CD4-positive, alpha-beta T cell (primary cell): ENCODE measurements at regions not wholly inside any gene's neighbourhood (a gene's known extent, or its start where the extent isn't known, plus 50 kb on each side); places are given as distances from the start of the nearest gene placed in this dataset.

Source experiments
- ATAC-seq: fragments of 200-7000 bp; cut with Tn5 transposase; one replicate; pipeline ENCODE4 v1.10.0; 2022; ENCODE audit warnings: mild to moderate bottlenecking; ENCODE audit not compliant: poor library complexity
- CTCF ChIA-PET: fragments of 350-600 bp; sonication (Branson Sonifier 250); formaldehyde crosslinking; loops from one replicate; lab custom pipeline; 2021; ENCODE audit warnings: antibody characterized with exemption, inconsistent platforms; lab: Charles Lee
- POLR2A ChIA-PET: fragments of 350-600 bp; sonication (Branson Sonifier 250); formaldehyde crosslinking; loops from one replicate; lab custom pipeline; 2021; ENCODE audit warnings: antibody characterized with exemption, inconsistent platforms; lab: Charles Lee
- DNase-seq, 14 experiments: peaks; one replicate each; pipeline ENCODE4 v3.0.0-alpha.2; 2013 to 2020; ENCODE audit warnings: mixed read lengths in 2 of 14
- H3K27ac ChIP-seq, 2 donors: one replicate each; pipeline versions ENCODE4 v1.5.1 to v1.7.0; 2013; ENCODE audit warnings: low read length in 2 of 2, low read depth in 1 of 2, mild to moderate bottlenecking in 1 of 2
- H3K27me3 ChIP-seq, 2 experiments: 1 replicate in 1 of 2; 2 replicates in 1 of 2; pipeline versions ENCODE4 v1.6.1 to v1.7.0; 2013; ENCODE audit warnings: low read length in 2 of 2, control low read depth in 1 of 2, mild to moderate bottlenecking in 1 of 2, moderate library complexity in 1 of 2; ENCODE audit not compliant: insufficient read depth in 2 of 2, control insufficient read depth in 1 of 2
- H3K36me3 ChIP-seq: one replicate; pipeline ENCODE4 v1.6.1; 2013; ENCODE audit warnings: low read length, control low read depth; ENCODE audit not compliant: insufficient read depth
- H3K4me1 ChIP-seq: one replicate; pipeline ENCODE4 v1.6.1; 2013; ENCODE audit warnings: low read length, control low read depth; ENCODE audit not compliant: insufficient read depth
- H3K4me3 ChIP-seq: one replicate; pipeline ENCODE4 v1.5.1; 2013; ENCODE audit warnings: mild to moderate bottlenecking, low read length, moderate library complexity
- H3K9me3 ChIP-seq, 2 experiments: 1 replicate in 1 of 2; 2 replicates in 1 of 2; pipeline versions ENCODE4 v1.6.1 to v1.7.0; 2013; ENCODE audit warnings: low read length in 2 of 2, mild to moderate bottlenecking in 2 of 2, control low read depth in 1 of 2, moderate library complexity in 1 of 2; ENCODE audit not compliant: control insufficient read depth in 1 of 2, insufficient read depth in 1 of 2
- H3K27ac Mint-ChIP-seq: one replicate; pipeline ENCODE4 v1.8.0; 2020; ENCODE audit warnings: mixed read lengths
- H3K27me3 Mint-ChIP-seq: one replicate; pipeline ENCODE4 v1.8.0; 2021; ENCODE audit warnings: mixed read lengths
- H3K36me3 Mint-ChIP-seq: one replicate; pipeline ENCODE4 v1.8.0; 2021; ENCODE audit warnings: low read depth, mixed read lengths
- H3K4me1 Mint-ChIP-seq: one replicate; pipeline ENCODE4 v1.8.0; 2021; ENCODE audit warnings: low read depth, mixed read lengths
- H3K4me3 Mint-ChIP-seq: one replicate; pipeline ENCODE4 v1.8.0; 2020; ENCODE audit warnings: mild to moderate bottlenecking, mixed read lengths
- H3K9me3 Mint-ChIP-seq: one replicate; pipeline ENCODE4 v1.8.0; 2020; ENCODE audit warnings: mixed read lengths
- intact Hi-C, 2 experiments: fragments of 100-400 bp; cut with DNase I in 1 of 2; cut with micrococcal nuclease in 1 of 2; formaldehyde crosslinking; loops; one replicate each; pipeline versions ENCODE4 v1.15.1 to v1.9.0; 2023 to 2025; cut with DNase I, micrococcal nuclease
- TF ChIP-seq, protein P1 (sequence below): fragments of 200-600 bp; IDR thresholded peaks from one replicate; pipeline ENCODE4 v1.8.0; 2022; ENCODE audit warnings: antibody characterized with exemption, mild to moderate bottlenecking

DNA sequence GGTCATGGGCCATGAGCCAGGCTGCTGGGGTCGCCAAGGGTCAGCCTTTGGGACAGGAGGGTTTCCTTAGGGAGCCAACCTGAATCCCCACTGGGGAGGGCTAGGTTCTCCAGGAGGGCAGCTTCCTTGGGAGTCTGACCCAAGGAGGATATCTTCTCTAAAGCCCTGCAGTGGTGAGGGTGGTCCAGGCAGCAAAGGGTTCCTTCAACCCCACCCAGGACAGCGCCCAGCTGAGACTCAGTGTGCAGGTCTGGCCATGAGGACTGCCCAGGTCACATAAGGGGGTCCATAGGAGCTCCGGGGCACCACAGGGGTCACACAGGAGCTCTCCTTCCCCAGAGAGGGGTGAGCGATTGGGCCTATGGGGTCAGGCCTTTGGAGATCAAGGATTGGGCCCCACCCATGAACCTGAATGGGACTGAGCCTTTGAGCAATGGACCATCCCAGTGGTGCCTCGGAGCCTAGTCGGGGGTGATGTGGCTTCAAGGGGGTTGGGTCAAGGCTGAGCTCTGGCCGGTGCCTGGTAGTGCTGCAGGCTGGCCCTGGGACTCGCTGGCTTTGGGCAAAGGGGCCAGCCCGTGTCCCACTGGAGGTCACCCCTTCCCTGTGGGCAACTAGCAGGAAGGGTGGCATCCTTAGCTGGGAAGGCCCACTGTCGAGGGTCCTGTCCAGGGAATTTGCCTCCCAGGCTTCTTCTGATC is 216.5 kb downstream of the SNRPN start:
- ATAC-seq (no peak), DNase-seq (peak in 2 of 14 experiments; percentile 4 to 24)
- no peaks in the 10 kb centered on the region for H3K36me3 ChIP-seq
- H3K27me3 ChIP-seq = no peaks in the 10 kb centered on the region
- no peaks in the 10 kb centered on the region for H3K4me1 Mint-ChIP-seq
- ChIA-PET POLR2A (no interaction called here), CTCF (no interaction called here)
- no peaks in the 10 kb centered on the region for H3K27me3 Mint-ChIP-seq
- peaks cover 9% of the 10 kb centered on the region for H3K36me3 Mint-ChIP-seq
- peaks cover 9% of the 10 kb centered on the region for H3K9me3 Mint-ChIP-seq
- H3K9me3 ChIP-seq = peaks cover 38 to 74% of the 10 kb centered on the region in 2 experiments
- H3K27ac Mint-ChIP-seq = no peak overlapping the region
- no peak overlapping the region for H3K4me3 Mint-ChIP-seq
- H3K27ac ChIP-seq = no peak overlapping the region
- no peak overlapping the region for H3K4me3 ChIP-seq
- TF ChIP-seq, protein P1, sequence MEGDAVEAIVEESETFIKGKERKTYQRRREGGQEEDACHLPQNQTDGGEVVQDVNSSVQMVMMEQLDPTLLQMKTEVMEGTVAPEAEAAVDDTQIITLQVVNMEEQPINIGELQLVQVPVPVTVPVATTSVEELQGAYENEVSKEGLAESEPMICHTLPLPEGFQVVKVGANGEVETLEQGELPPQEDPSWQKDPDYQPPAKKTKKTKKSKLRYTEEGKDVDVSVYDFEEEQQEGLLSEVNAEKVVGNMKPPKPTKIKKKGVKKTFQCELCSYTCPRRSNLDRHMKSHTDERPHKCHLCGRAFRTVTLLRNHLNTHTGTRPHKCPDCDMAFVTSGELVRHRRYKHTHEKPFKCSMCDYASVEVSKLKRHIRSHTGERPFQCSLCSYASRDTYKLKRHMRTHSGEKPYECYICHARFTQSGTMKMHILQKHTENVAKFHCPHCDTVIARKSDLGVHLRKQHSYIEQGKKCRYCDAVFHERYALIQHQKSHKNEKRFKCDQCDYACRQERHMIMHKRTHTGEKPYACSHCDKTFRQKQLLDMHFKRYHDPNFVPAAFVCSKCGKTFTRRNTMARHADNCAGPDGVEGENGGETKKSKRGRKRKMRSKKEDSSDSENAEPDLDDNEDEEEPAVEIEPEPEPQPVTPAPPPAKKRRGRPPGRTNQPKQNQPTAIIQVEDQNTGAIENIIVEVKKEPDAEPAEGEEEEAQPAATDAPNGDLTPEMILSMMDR = no peak
- no peaks in the 10 kb centered on the region for H3K4me1 ChIP-seq
- intact Hi-C loops = no loop called here

DNA sequence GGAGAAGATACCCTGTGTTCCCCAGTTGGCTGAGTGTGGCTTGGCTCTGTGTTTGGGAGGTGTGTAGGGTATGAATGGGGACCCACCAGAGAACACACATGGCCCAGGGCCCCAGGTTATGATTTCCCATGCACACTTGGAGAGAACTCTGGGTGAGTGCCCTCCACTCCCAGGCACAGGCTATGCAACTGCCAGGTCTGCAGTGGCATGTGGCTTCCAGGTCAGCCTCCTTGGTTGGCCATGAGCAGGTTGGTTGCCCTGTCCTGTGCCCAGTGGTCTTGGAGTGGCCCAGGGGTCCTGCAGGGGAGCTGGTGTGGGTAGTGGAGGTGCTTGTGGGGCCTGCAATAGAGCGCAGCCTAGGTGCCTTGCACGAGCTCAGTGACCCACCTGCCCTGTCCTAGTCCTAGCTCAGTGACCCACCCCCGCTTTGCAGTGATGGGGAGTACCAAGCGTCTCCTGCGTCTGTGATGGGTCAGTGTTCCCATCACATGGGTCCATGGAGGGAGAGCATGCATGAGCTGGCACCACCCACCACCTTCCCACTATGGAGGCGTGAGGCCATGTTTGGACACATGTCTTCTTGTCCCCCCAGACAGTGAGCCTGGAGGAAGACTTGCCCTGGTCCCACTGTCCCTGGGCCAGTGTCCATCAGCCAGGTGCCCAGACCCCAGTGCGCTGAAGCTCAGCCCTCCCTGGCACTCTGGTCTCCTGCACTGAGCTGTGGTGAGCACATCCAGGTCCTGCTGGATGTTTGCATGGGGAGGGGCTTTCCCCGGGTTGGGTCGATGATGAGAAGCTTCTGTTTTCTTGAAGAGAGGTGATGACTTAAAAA is 217.3 kb downstream of the SNRPN start:
- peaks cover 9% of the 10 kb centered on the region for H3K9me3 Mint-ChIP-seq
- no peak overlapping the region for H3K27ac Mint-ChIP-seq
- Histone ChIP-seq H3K4me3 (no peak overlapping the region), H3K36me3 (no peaks in the 10 kb centered on the region), H3K4me1 (no peaks in the 10 kb centered on the region), H3K27ac (no peak overlapping the region), H3K9me3 (peaks cover 45 to 77% of the 10 kb centered on the region in 2 experiments), H3K27me3 (no peaks in the 10 kb centered on the region)
- intact Hi-C loops = no loop called here
- peak in 2 of 14 experiments; percentile 2 to 22 for DNase-seq
- H3K36me3 Mint-ChIP-seq = peaks cover 9% of the 10 kb centered on the region
- ChIA-PET CTCF (no interaction called here), POLR2A (no interaction called here)
- H3K4me3 Mint-ChIP-seq = no peak overlapping the region
- no peaks in the 10 kb centered on the region for H3K27me3 Mint-ChIP-seq
- H3K4me1 Mint-ChIP-seq = no peaks in the 10 kb centered on the region
- TF ChIP-seq, protein P1 = no peak
- ATAC-seq = no peak

DNA sequence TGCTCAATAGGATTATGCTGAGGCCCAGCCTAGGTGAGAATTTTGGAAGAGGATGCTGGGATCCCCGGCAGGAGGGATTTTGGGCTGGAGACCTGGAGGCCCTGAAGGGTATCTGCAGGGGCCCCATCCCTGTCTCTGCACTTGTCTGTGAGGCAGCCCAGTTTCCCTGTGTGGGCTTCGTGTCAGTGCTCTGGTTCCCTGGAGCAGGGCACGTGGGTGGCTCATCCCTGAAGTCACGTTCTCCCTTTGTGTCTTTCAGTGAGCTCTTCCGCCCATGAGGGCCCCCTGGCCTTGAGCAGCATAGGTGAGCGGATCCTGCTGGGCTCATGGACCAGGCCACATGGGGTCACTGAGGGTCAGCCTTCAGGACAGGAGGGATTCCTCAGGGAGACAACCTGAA is 217.9 kb downstream of the SNRPN start:
- H3K4me3 Mint-ChIP-seq = no peak overlapping the region
- peaks cover 9% of the 10 kb centered on the region for H3K9me3 Mint-ChIP-seq
- Histone ChIP-seq H3K36me3 (no peaks in the 10 kb centered on the region), H3K27ac (no peak overlapping the region), H3K9me3 (peaks cover 48 to 83% of the 10 kb centered on the region in 2 experiments), H3K4me3 (no peak overlapping the region), H3K27me3 (no peaks in the 10 kb centered on the region), H3K4me1 (no peaks in the 10 kb centered on the region)
- no peaks in the 10 kb centered on the region for H3K4me1 Mint-ChIP-seq
- H3K36me3 Mint-ChIP-seq = peaks cover 9% of the 10 kb centered on the region
- POLR2A ChIA-PET = no interaction called here
- no peaks in the 10 kb centered on the region for H3K27me3 Mint-ChIP-seq
- DNase-seq = peak in 1 of 14 experiments; percentile 1
- CTCF ChIA-PET = no interaction called here
- no peak for ATAC-seq
- TF ChIP-seq, protein P1 = no peak
- no peak overlapping the region for H3K27ac Mint-ChIP-seq
- intact Hi-C loops = no loop called here
